ENCODE measurements at regions not wholly inside any gene's neighbourhood (a gene's known extent, or its start where the extent isn't known, plus 50 kb on each side); places are given as distances from the start of the nearest gene placed in this dataset.
"Not testable (repeated sequence)": the region's sequence is repeated elsewhere in the genome, so short reads cannot be mapped to it uniquely, and the experiment has no call there.

GRCh38 chr4:11663114-11663513, 234.4 kb upstream of the HS3ST1 start:
- no peak for ATAC-seq
- intact Hi-C loops (cut with DNase I): no loop called here

GRCh38 chr4:11650801-11651596, 222.3 kb upstream of the HS3ST1 start:
- H3K4me1 ChIP-seq: no peaks in the 10 kb centered on the region
- no peak for TF ChIP-seq CTCF (IDR thresholded peaks at IDR 0.05)
- DNase-seq (no peak), ATAC-seq (no peak)
- no peak overlapping the region for H3K27ac ChIP-seq
- 54 to 59% (median 58%) methylated on average over 19 of the region's 19 CpGs for WGBS, 3 donors
- H3K4me3 ChIP-seq: no peak overlapping the region
- no peaks in the 10 kb centered on the region for H3K36me3 ChIP-seq (ENCODE audit: insufficient read depth in 1 of 2, low read depth in 1 of 2)
- H3K9me3 ChIP-seq: no peaks in the 10 kb centered on the region
- no peaks in the 10 kb centered on the region for H3K27me3 ChIP-seq (ENCODE audit: insufficient read depth in 3 of 3, low read length in 2 of 3)
- intact Hi-C loops (cut with DNase I): no loop called here

More at GRCh38 chr4:11663114-11663513, 234.4 kb upstream of the HS3ST1 start:
- DNase-seq: no peak
- H3K4me1 ChIP-seq: no peaks in the 10 kb centered on the region
- no peaks in the 10 kb centered on the region for H3K36me3 ChIP-seq (ENCODE audit: insufficient read depth in 1 of 2, low read depth in 1 of 2)
- H3K27me3 ChIP-seq (ENCODE audit: insufficient read depth in 3 of 3, low read length in 2 of 3): no peaks in the 10 kb centered on the region
- TF ChIP-seq CTCF (IDR thresholded peaks at IDR 0.05): no peak
- 85 to 90% (median 87%) methylated on average over 4 of the region's 4 CpGs for WGBS, 3 donors
- H3K4me3 ChIP-seq: no peak overlapping the region
- no peaks in the 10 kb centered on the region for H3K9me3 ChIP-seq
- H3K27ac ChIP-seq: no peak overlapping the region

GRCh38 chr4:11647433-11647832, 218.7 kb upstream of the HS3ST1 start:
- Histone ChIP-seq H3K27ac (no peak overlapping the region), H3K4me3 (no peak overlapping the region), H3K9me3 (no peaks in the 10 kb centered on the region), H3K4me1 (no peaks in the 10 kb centered on the region), H3K27me3 (ENCODE audit: insufficient read depth in 3 of 3, low read length in 2 of 3) (no peaks in the 10 kb centered on the region), H3K36me3 (ENCODE audit: insufficient read depth in 1 of 2, low read depth in 1 of 2) (no peaks in the 10 kb centered on the region)
- TF ChIP-seq CTCF (IDR thresholded peaks at IDR 0.05): no peak
- ATAC-seq (no peak), DNase-seq (no peak)
- intact Hi-C loops (cut with DNase I): no loop called here

- H3K9me3 ChIP-seq; ATAC-seq; H3K36me3 ChIP-seq (ENCODE audit: insufficient read depth in 1 of 2, low read depth in 1 of 2): not testable (repeated sequence)
Observed at GRCh38 chr4:11643081-11643480, 214.4 kb upstream of the HS3ST1 start.

GRCh38 chr4:11640584-11640983, 211.9 kb upstream of the HS3ST1 start:
- H3K27me3 ChIP-seq (ENCODE audit: insufficient read depth in 3 of 3, low read length in 2 of 3): no peaks in the 10 kb centered on the region
- no peak for TF ChIP-seq CTCF (IDR thresholded peaks at IDR 0.05)
- no peak for ATAC-seq
- no peak overlapping the region for H3K27ac ChIP-seq
- WGBS, 3 donors: 51 to 69% (median 61%) methylated on average over 2 of the region's 2 CpGs
- H3K4me1 ChIP-seq: no peaks in the 10 kb centered on the region
- H3K9me3 ChIP-seq: no peaks in the 10 kb centered on the region
- no peak for DNase-seq
- H3K36me3 ChIP-seq (ENCODE audit: insufficient read depth in 1 of 2, low read depth in 1 of 2): no peaks in the 10 kb centered on the region
- intact Hi-C loops (cut with DNase I): no loop called here
- no peak overlapping the region for H3K4me3 ChIP-seq

More at GRCh38 chr4:11643081-11643480, 214.4 kb upstream of the HS3ST1 start:
- H3K4me3 ChIP-seq; H3K27me3 ChIP-seq (ENCODE audit: insufficient read depth in 3 of 3, low read length in 2 of 3); intact Hi-C loops (cut with DNase I); H3K27ac ChIP-seq; H3K4me1 ChIP-seq; DNase-seq: not testable (repeated sequence)
- 75 to 88% (median 85%) methylated on average over 2 of the region's 2 CpGs for WGBS, 3 donors
